Thymus (tissue), 11 donors: ENCODE measurements at regions not wholly inside any gene's neighbourhood (a gene's known extent, or its start where the extent isn't known, plus 50 kb on each side); places are given as distances from the start of the nearest gene placed in this dataset.

Experiments
- DNase-seq, 9 donors: peaks; one replicate each; pipeline ENCODE4 v3.0.0-alpha.2; 2013; ENCODE audit warnings: low spot score in 9 of 9, low read depth in 6 of 9, missing footprints in 1 of 9
- H3K27ac ChIP-seq, 2 donors: one replicate each; pipeline ENCODE4 v1.5.1; 2013; ENCODE audit warnings: control low read depth in 1 of 2, low read depth in 1 of 2, low read length in 1 of 2, mild to moderate bottlenecking in 1 of 2, moderate library complexity in 1 of 2
- H3K27me3 ChIP-seq, 2 donors: one replicate each; pipeline ENCODE4 v1.5.1; 2013; ENCODE audit warnings: low read length in 1 of 2; ENCODE audit not compliant: control insufficient read depth in 2 of 2, insufficient read depth in 1 of 2
- H3K36me3 ChIP-seq, 2 donors: one replicate each; pipeline ENCODE4 v1.5.1; 2013; ENCODE audit warnings: low read length in 1 of 2, mild to moderate bottlenecking in 1 of 2, moderate library complexity in 1 of 2; ENCODE audit not compliant: control insufficient read depth in 2 of 2, insufficient read depth in 2 of 2
- H3K4me1 ChIP-seq, 2 donors: one replicate each; pipeline ENCODE4 v1.5.1; 2013; ENCODE audit warnings: low read length in 2 of 2; ENCODE audit not compliant: control insufficient read depth in 2 of 2, insufficient read depth in 2 of 2
- H3K4me3 ChIP-seq, 2 donors: one replicate each; pipeline ENCODE4 v1.5.1; 2013; ENCODE audit warnings: low read length in 2 of 2, control low read depth in 1 of 2, mild to moderate bottlenecking in 1 of 2
- H3K9me3 ChIP-seq, 2 donors: one replicate each; pipeline ENCODE4 v1.5.1; 2013; ENCODE audit warnings: low read length in 1 of 2, mild to moderate bottlenecking in 1 of 2; ENCODE audit not compliant: control insufficient read depth in 2 of 2, insufficient read depth in 1 of 2
- WGBS: extraction: QIAGEN DNeasy Blood & Tissue Kit; methylation state at CpG from one replicate; pipeline ENCODE4 v1.1.7; 2013; 5-methylcytosine and 5-hydroxymethylcytosine counted together
- donor health status: healthy.

- Histone ChIP-seq H3K4me1 (peaks cover 0 to 22% of the 10 kb centered on the region in 2 donors), H3K27ac (no peak overlapping the region), H3K4me3 (no peak overlapping the region), H3K36me3 (no peaks in the 10 kb centered on the region), H3K27me3 (no peaks in the 10 kb centered on the region), H3K9me3 (no peaks in the 10 kb centered on the region)
- no peak for DNase-seq
- 84% methylated on average over 5 of the region's 5 CpGs for WGBS
Observed at GRCh38 chr2:12107939-12108338, 361.5 kb downstream of the LPIN1 start.

DNA sequence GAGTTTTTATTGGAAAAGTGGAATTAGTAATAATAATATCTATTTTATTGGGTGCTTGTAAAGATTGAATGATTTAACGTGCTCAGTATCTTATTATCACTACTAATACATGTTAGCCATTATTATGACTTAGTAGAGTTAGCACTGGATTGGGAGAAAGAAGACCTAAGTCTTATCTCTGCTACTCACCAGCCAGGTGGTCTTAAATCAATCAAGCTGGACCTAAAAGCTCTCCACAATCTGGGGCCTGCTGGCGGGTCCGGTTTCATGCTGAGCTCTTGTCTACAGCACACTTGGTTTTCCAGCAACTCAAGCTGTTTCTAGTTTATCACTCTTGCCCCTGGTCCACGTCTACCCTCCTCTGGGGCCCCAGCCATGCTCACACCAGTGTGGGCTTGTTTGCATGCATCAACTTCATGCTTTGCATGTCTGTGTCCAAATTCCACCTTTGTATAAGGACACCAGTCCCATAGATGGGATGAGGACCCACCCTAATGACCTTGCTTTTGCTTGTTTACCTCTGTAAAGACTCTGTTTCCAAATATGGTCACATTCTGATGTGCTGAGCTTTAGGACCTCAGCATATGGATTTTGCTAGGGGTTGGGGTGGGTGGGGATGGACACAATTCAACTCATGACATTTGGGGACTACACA lies 363.1 kb downstream of the LPIN1 start:
- Histone ChIP-seq H3K27me3 (no peaks in the 10 kb centered on the region), H3K36me3 (no peaks in the 10 kb centered on the region), H3K9me3 (no peaks in the 10 kb centered on the region), H3K4me1 (peaks cover 0 to 22% of the 10 kb centered on the region in 2 donors), H3K4me3 (no peak overlapping the region), H3K27ac (peak overlapping the region in 1 of 2 donors; percentile 39)
- DNase-seq: no peak
- 81% methylated on average over 4 of the region's 4 CpGs for WGBS

DNA sequence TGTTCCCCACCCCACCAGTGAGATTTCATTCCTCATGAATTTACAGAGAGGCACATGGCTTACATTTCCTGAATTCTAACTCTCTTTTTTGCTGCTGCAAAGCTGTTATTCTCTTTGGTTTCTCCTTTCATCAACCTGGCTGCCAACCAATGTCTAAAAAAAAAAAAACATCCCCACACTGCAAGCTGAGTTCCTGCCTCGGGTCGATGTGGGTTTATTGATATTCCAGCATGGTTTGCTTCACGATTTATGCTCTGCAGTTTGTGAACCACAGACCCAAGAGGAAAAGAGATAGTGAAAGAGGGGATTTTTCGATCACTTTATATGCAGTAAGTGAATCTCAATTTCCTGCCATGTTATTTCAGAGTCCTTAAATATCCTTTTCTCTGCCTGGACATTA lies 363.6 kb downstream of the LPIN1 start:
- Histone ChIP-seq H3K27me3 (no peaks in the 10 kb centered on the region), H3K4me1 (peaks cover 0 to 22% of the 10 kb centered on the region in 2 donors), H3K4me3 (no peak overlapping the region), H3K9me3 (no peaks in the 10 kb centered on the region), H3K36me3 (no peaks in the 10 kb centered on the region), H3K27ac (peak overlapping the region in 1 of 2 donors; percentile 39)
- 1% methylated on average over 4 of the region's 4 CpGs for whole genome bisulfite sequencing
- DNase-seq: peak in 6 of 9 donors; percentile 13 to 59 (median 20)

DNA sequence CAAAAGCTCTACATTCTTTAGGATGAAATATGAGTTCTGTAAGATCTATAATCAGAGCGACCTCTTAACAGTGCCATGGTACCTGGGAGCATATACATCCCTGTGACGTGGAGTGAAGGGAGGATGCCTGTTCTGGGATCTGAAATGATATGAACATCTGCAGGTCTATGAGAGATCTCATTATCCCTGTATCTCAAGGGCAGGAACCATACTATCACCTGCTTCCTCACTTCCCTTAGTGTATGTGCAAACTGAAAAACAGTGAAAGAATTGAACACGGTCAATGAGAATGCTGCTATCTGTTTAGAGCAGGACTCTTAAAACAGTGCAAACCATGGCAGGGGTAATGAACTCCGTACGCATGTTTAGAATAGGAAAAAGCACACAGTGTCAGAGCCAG lies 364.0 kb downstream of the LPIN1 start:
- DNase-seq: no peak
- H3K4me1 ChIP-seq: peaks cover 0 to 22% of the 10 kb centered on the region in 2 donors
- H3K27ac ChIP-seq: peak overlapping the region in 1 of 2 donors; percentile 4
- no peak overlapping the region for H3K4me3 ChIP-seq
- no peaks in the 10 kb centered on the region for H3K9me3 ChIP-seq
- WGBS: 50% methylated on average over 5 of the region's 5 CpGs
- no peaks in the 10 kb centered on the region for H3K36me3 ChIP-seq
- H3K27me3 ChIP-seq: no peaks in the 10 kb centered on the region

DNA sequence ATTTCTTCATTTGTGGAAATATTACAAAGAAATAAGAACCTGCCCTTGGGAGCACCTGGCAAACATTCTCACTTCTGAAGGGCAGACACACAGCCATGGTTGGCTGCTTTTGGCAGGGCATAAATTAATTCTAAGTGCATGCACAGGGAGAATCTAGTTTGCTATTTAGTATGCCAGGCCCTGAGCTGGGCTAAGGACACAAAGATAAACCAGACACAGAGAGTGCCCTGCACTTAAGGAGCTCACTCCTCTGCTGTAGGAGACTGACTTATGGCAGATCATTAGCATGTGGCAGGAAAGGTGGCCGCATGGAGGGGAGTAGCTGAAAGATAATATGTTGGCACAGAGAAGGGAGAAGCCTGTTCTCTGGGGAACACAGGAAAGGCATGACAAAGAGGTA lies 367.0 kb downstream of the LPIN1 start:
- no peaks in the 10 kb centered on the region for H3K9me3 ChIP-seq
- peaks cover 0 to 17% of the 10 kb centered on the region in 2 donors for H3K4me1 ChIP-seq
- H3K27ac ChIP-seq: no peak overlapping the region
- no peaks in the 10 kb centered on the region for H3K27me3 ChIP-seq
- no peaks in the 10 kb centered on the region for H3K36me3 ChIP-seq
- H3K4me3 ChIP-seq: no peak overlapping the region
- 98% methylated on average over 1 of the region's 1 CpG for WGBS
- no peak for DNase-seq

DNA sequence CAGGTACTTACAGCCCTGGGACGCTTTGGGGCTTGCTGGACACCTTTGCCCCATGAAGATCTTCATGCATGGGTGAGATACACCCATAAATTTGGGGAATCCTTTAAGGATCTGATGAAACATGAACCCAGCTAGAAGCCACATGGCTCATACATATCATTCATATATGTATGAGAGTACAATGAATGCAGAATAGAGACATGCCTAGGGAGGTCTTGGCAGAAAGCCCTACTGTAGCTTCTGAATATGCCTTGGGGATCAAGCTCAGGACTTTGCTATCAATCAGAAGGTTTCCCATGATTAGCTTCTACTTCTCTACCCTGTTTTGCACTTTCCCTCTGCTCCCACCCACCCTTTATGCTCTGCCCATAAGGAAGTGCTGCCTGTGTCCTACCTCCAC lies 368.4 kb downstream of the LPIN1 start:
- H3K9me3 ChIP-seq: no peaks in the 10 kb centered on the region
- H3K36me3 ChIP-seq: no peaks in the 10 kb centered on the region
- DNase-seq: no peak
- H3K27me3 ChIP-seq: no peaks in the 10 kb centered on the region
- 51% methylated on average over 1 of the region's 1 CpG for WGBS
- H3K4me1 ChIP-seq: peaks cover 0 to 11% of the 10 kb centered on the region in 2 donors
- no peak overlapping the region for H3K27ac ChIP-seq
- no peak overlapping the region for H3K4me3 ChIP-seq

DNA sequence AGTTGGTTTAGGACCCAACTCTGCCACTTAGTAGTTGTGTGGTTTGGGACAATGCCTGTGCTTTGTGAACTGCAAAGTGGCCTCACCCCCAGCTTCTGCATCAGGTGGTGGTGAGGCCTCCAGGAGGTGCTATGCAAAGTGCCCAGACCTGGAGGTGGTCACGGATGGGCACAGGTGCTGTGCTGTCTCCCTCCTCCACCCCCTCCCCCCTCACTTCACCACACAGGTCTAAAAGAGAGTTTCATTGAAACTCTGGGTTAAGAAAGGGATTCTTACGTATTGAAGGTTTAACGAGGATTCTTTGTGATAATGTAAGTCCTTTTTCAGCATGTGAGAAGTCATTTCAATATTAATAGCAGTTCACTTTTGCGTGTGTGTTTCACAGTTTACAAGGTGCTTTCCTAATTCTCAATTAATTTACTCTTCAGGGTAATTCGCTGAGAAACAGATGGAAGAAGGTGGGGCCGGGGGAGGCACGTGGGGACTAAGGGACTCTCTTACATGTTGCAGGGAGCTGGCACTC lies 369.9 kb downstream of the LPIN1 start:
- 94% methylated on average over 7 of the region's 7 CpGs for WGBS
- no peak for DNase-seq

DNA sequence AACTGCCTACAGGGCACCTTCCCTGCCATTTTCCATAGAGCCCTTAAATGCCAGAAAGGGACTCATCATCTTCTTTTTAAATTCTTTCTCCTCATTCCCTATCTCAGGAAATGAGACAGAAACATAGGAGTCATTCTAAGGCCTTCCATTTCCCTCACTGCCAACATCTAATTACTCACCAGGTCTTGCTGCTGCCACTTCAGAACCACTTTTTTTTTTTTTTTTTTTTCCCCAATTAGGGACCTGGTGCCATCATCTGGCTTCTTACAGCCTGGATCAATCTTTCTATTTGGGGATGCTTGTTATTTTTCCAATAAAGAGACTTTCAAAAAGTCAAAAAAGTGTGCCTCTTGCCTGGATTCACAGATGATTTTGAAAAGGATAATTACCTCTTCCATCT lies 373.4 kb downstream of the LPIN1 start:
- no peaks in the 10 kb centered on the region for H3K36me3 ChIP-seq
- no peaks in the 10 kb centered on the region for H3K27me3 ChIP-seq
- DNase-seq: no peak
- H3K4me1 ChIP-seq: peaks cover 0 to 5% of the 10 kb centered on the region in 2 donors
- no peak overlapping the region for H3K27ac ChIP-seq
- no peak overlapping the region for H3K4me3 ChIP-seq
- H3K9me3 ChIP-seq: no peaks in the 10 kb centered on the region

More for the DNA sequence above, 369.9 kb downstream of the LPIN1 start:
- H3K4me3 ChIP-seq: no peak overlapping the region
- no peaks in the 10 kb centered on the region for H3K9me3 ChIP-seq
- no peaks in the 10 kb centered on the region for H3K36me3 ChIP-seq
- H3K27ac ChIP-seq: no peak overlapping the region
- H3K27me3 ChIP-seq: no peaks in the 10 kb centered on the region
- peaks cover 0 to 6% of the 10 kb centered on the region in 2 donors for H3K4me1 ChIP-seq

DNA sequence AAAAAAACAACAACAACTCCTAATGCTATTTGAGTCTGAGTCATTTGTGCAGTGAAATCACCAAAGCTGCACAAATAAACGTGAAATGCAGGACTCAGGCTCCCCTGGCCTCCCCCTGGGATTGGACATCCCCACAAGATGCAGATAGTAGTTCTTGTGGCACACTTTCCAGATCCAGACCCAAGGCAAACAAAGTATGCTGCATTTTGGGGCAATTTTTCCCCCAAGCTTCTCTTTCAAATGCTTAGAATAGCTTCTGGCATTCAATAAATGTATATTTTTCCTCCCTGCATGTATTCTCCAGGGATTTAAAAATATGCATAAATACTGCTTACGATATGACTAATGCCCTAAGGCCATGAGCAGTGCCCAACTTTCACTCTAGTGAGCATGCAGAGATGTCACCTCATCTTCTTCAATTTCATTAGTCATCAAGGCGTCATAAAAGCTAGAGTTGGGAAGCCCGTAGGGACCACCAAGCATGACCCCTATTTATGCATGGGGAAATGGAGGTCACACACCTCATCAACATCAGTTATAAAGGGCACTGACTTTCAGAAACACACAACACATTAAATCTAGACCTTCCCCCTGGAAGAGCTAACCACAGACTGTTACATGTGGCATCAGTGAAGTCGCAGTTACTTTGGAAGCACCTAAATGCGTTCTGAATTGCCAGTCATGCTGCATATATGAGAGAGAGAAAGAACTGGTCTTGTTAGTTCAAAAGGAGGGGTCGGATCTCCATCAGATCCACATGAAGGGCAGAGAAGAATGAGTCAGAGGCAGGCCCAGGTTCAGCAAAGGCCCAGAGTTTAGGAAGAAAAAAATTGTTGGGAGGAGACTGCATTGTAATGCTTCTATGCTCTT lies 374.1 kb downstream of the LPIN1 start:
- 62% methylated on average over 7 of the region's 7 CpGs for WGBS
- Histone ChIP-seq H3K4me1 (peaks cover 0 to 5% of the 10 kb centered on the region in 2 donors), H3K9me3 (no peaks in the 10 kb centered on the region), H3K36me3 (no peaks in the 10 kb centered on the region), H3K4me3 (no peak overlapping the region), H3K27me3 (no peaks in the 10 kb centered on the region), H3K27ac (no peak overlapping the region)
- no peak for DNase-seq
